Fibroblast of lung (primary cell): ENCODE measurements at regions not wholly inside any gene's neighbourhood (a gene's known extent, or its start where the extent isn't known, plus 50 kb on each side); places are given as distances from the start of the nearest gene placed in this dataset.

Experiments
- DNase-seq, 2 donors: peaks; one replicate each; pipeline versions ENCODE4 v3.0.0 to v3.0.0-alpha.2; 2010; ENCODE audit warnings: low read depth in 2 of 2
- H2AFZ ChIP-seq: 2 replicates; pipeline ENCODE4 v1.5.1; 2012; ENCODE audit warnings: low read length, control low read depth, inconsistent platforms
- H3K27ac ChIP-seq: 2 replicates; pipeline ENCODE4 v1.5.1; 2011; ENCODE audit warnings: low read length, control low read depth; ENCODE audit not compliant: insufficient read depth
- H3K27me3 ChIP-seq: 2 replicates; pipeline ENCODE4 v1.5.1; 2011; ENCODE audit warnings: mild to moderate bottlenecking, low read length; ENCODE audit not compliant: control insufficient read depth, insufficient read depth
- H3K36me3 ChIP-seq: 2 replicates; pipeline ENCODE4 v1.5.1; 2011; ENCODE audit warnings: low read length; ENCODE audit not compliant: control insufficient read depth, insufficient read depth
- H3K4me1 ChIP-seq: 2 replicates; pipeline ENCODE4 v1.5.1; 2011; ENCODE audit warnings: low read length; ENCODE audit not compliant: control insufficient read depth, insufficient read depth; ENCODE audit errors: extremely low read depth
- H3K4me2 ChIP-seq: 2 replicates; pipeline ENCODE4 v1.5.1; 2011; ENCODE audit warnings: low read length, control low read depth; ENCODE audit not compliant: insufficient read depth; ENCODE audit errors: extremely low read depth
- H3K4me3 ChIP-seq, 4 experiments: fragments of 200-600 bp in 1 of 4; sonication (generic) in 1 of 4; replicated peaks in 1 of 4; 2 replicates each; pipeline ENCODE4 v1.5.1; 2011 to 2016; ENCODE audit warnings: low read length in 4 of 4, low read depth in 3 of 4, mild to moderate bottlenecking in 3 of 4, control low read depth in 2 of 4, inconsistent platforms in 1 of 4, mixed read lengths in 1 of 4; ENCODE audit not compliant: insufficient read depth in 1 of 4; ENCODE audit errors: control extremely low read depth in 1 of 4
- H3K79me2 ChIP-seq: 2 replicates; pipeline ENCODE4 v1.5.1; 2012; ENCODE audit warnings: mild to moderate bottlenecking, low read length, inconsistent platforms; ENCODE audit not compliant: control insufficient read depth, insufficient read depth
- H3K9ac ChIP-seq: 2 replicates; pipeline ENCODE4 v1.5.1; 2011; ENCODE audit warnings: mild to moderate bottlenecking, low read length, control low read depth; ENCODE audit not compliant: insufficient read depth
- H3K9me3 ChIP-seq: 2 replicates; pipeline ENCODE4 v1.5.1; 2012; ENCODE audit warnings: low read depth, low read length; ENCODE audit not compliant: control insufficient read depth, insufficient read depth
- H4K20me1 ChIP-seq: 2 replicates; pipeline ENCODE4 v1.5.1; 2011; ENCODE audit warnings: low read length; ENCODE audit not compliant: control insufficient read depth, insufficient read depth; ENCODE audit errors: extremely low read depth
- EZH2 ChIP-seq: IDR thresholded peaks from 2 replicates; pipeline ENCODE4 v1.5.1; 2012; ENCODE audit warnings: low read length, control low read depth, mild to moderate bottlenecking; ENCODE audit errors: missing control alignments
- TF ChIP-seq, protein P1 (sequence below), 2 donors: IDR thresholded peaks in 1 of 2; conservative IDR thresholded peaks in 1 of 2; 1 replicate in 1 of 2; 2 replicates in 1 of 2; pipeline ENCODE4 v1.5.1; 2011 to 2012; ENCODE audit warnings: low read length in 2 of 2, control low read depth in 1 of 2, inconsistent platforms in 1 of 2, low read depth in 1 of 2, mild to moderate bottlenecking in 1 of 2

- Histone ChIP-seq H3K4me3 (peak overlapping the region in 2 of 4 experiments; percentile 41 to 49), H3K9me3 (no peaks in the 10 kb centered on the region), H3K9ac (no peak overlapping the region), H3K27ac (peak overlapping the region; percentile 82), H4K20me1 (no peaks in the 10 kb centered on the region), H3K4me2 (peak overlapping the region; percentile 78), H2AFZ (peak overlapping the region; percentile 57), H3K4me1 (no peaks in the 10 kb centered on the region), H3K36me3 (no peaks in the 10 kb centered on the region), H3K27me3 (no peaks in the 10 kb centered on the region), H3K79me2 (no peaks in the 10 kb centered on the region)
- TF ChIP-seq, protein P1, sequence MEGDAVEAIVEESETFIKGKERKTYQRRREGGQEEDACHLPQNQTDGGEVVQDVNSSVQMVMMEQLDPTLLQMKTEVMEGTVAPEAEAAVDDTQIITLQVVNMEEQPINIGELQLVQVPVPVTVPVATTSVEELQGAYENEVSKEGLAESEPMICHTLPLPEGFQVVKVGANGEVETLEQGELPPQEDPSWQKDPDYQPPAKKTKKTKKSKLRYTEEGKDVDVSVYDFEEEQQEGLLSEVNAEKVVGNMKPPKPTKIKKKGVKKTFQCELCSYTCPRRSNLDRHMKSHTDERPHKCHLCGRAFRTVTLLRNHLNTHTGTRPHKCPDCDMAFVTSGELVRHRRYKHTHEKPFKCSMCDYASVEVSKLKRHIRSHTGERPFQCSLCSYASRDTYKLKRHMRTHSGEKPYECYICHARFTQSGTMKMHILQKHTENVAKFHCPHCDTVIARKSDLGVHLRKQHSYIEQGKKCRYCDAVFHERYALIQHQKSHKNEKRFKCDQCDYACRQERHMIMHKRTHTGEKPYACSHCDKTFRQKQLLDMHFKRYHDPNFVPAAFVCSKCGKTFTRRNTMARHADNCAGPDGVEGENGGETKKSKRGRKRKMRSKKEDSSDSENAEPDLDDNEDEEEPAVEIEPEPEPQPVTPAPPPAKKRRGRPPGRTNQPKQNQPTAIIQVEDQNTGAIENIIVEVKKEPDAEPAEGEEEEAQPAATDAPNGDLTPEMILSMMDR (conservative IDR thresholded peaks at IDR 0.05 in 1 of 2, IDR thresholded peaks at IDR 0.05 in 1 of 2; ENCODE audit: low read depth in 1 of 2, low read length in 2 of 2) = no peak
- DNase-seq = peak in 1 of 2 donors; percentile 66
Measured at GRCh38 chrX:131821945-131822622, 201.0 kb upstream of the STK26 start.

GRCh38 chrX:131826572-131826971 lies 196.5 kb upstream of the STK26 start:
- no peaks in the 10 kb centered on the region for H3K36me3 ChIP-seq
- no peaks in the 10 kb centered on the region for H3K79me2 ChIP-seq
- no peak overlapping the region for H3K9ac ChIP-seq
- no peaks in the 10 kb centered on the region for H4K20me1 ChIP-seq
- H3K4me3 ChIP-seq = no peak overlapping the region
- H3K4me1 ChIP-seq = no peaks in the 10 kb centered on the region
- no peak for TF ChIP-seq EZH2
- TF ChIP-seq, protein P1 (conservative IDR thresholded peaks at IDR 0.05 in 1 of 2, IDR thresholded peaks at IDR 0.05 in 1 of 2; ENCODE audit: low read depth in 1 of 2, low read length in 2 of 2) = no peak
- DNase-seq = no peak
- no peak overlapping the region for H3K27ac ChIP-seq
- H3K27me3 ChIP-seq = no peaks in the 10 kb centered on the region
- no peaks in the 10 kb centered on the region for H3K9me3 ChIP-seq
- H3K4me2 ChIP-seq = no peak overlapping the region
- no peak overlapping the region for H2AFZ ChIP-seq

GRCh38 chrX:131827935-131828334 lies 195.2 kb upstream of the STK26 start:
- H3K36me3 ChIP-seq = no peaks in the 10 kb centered on the region
- no peak overlapping the region for H3K4me3 ChIP-seq
- H3K27ac ChIP-seq = no peak overlapping the region
- no peaks in the 10 kb centered on the region for H3K27me3 ChIP-seq
- no peak for DNase-seq
- no peaks in the 10 kb centered on the region for H4K20me1 ChIP-seq
- H3K79me2 ChIP-seq = no peaks in the 10 kb centered on the region
- H3K9me3 ChIP-seq = no peaks in the 10 kb centered on the region
- no peaks in the 10 kb centered on the region for H3K4me1 ChIP-seq
- no peak for TF ChIP-seq EZH2
- TF ChIP-seq, protein P1 (conservative IDR thresholded peaks at IDR 0.05 in 1 of 2, IDR thresholded peaks at IDR 0.05 in 1 of 2; ENCODE audit: low read depth in 1 of 2, low read length in 2 of 2) = no peak
- no peak overlapping the region for H2AFZ ChIP-seq
- no peak overlapping the region for H3K9ac ChIP-seq
- H3K4me2 ChIP-seq = no peak overlapping the region
